ENCODE measurements at regions not wholly inside any gene's neighbourhood (a gene's known extent, or its start where the extent isn't known, plus 50 kb on each side); places are given as distances from the start of the nearest gene placed in this dataset.

DNA sequence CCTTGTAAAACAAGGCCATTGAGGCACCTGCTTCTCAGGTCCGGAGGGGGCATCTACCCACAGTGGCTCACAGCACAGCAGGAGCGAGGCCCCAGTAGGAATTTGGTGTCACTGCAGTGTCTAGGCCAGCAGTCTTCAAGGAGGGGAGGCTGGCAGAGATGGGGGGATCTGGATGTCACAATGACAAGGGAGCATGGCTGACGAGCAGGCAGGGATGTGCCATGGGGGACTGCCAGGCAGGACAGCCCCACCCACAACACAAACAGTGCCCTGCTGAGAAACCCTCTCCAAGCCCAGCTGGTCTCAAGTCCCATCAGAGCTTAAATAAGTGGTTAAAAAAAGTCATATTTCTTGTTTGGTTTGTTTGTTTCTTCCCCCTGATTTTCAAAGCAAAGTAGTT lies 121.0 kb upstream of the ZNF716 start (continued):
- no peak for TF ChIP-seq POLR2AphosphoS5 (IDR thresholded peaks at IDR 0.05; ENCODE audit: low read depth, low read length)
- TF ChIP-seq TAF1 (IDR thresholded peaks at IDR 0.05; ENCODE audit: low read depth, low read length), result no peak
- TF ChIP-seq KDM4A (IDR thresholded peaks at IDR 0.05; ENCODE audit: low read depth, low read length, severe bottlenecking), result no peak
- TF ChIP-seq POU5F1 (IDR thresholded peaks at IDR 0.05; ENCODE audit: low read depth, low read length), result no peak
- no peak for TF ChIP-seq CHD1 (IDR thresholded peaks at IDR 0.05; ENCODE audit: low read depth, low read length)
- no peak for TF ChIP-seq BCL11A (IDR thresholded peaks at IDR 0.05; ENCODE audit: low read depth in 2 of 2, low read length in 2 of 2)
- TF ChIP-seq SP2 (IDR thresholded peaks at IDR 0.05; ENCODE audit: low read length), result no peak
- TF ChIP-seq FOSL1 (IDR thresholded peaks at IDR 0.05; ENCODE audit: insufficient read depth, low read depth, low read length), result no peak
- no peak for TF ChIP-seq HDAC2 (IDR thresholded peaks at IDR 0.05; ENCODE audit: borderline replicate concordance in 1 of 2, low read depth in 2 of 2, low read length in 2 of 2)
- no peak for TF ChIP-seq RXRA (IDR thresholded peaks at IDR 0.05; ENCODE audit: insufficient read depth, low read depth, low read length)

All from H1 (cell line).